CD4-positive, alpha-beta memory T cell (primary cell): ENCODE measurements at regions not wholly inside any gene's neighbourhood (a gene's known extent, or its start where the extent isn't known, plus 50 kb on each side); places are given as distances from the start of the nearest gene placed in this dataset.

Experiments
- CTCF ChIA-PET: fragments of 350-600 bp; sonication (Branson Sonifier 250); formaldehyde crosslinking; loops from one replicate; lab custom pipeline; 2021; ENCODE audit warnings: inconsistent platforms; ENCODE audit not compliant: partially characterized antibody; lab: Charles Lee
- POLR2A ChIA-PET: fragments of 350-600 bp; sonication (Branson Sonifier 250); formaldehyde crosslinking; loops from one replicate; lab custom pipeline; 2021; ENCODE audit not compliant: partially characterized antibody; lab: Charles Lee
- DNase-seq, 5 donors: peaks; one replicate each; pipeline versions ENCODE4 v3.0.0 to v3.0.0-alpha.2; 2020 to 2022; ENCODE audit warnings: mixed read lengths in 1 of 5
- H3K27ac ChIP-seq: one replicate; pipeline ENCODE4 v1.7.0; 2013; ENCODE audit warnings: low read depth, low read length
- H3K27me3 ChIP-seq: 2 replicates; pipeline ENCODE4 v1.7.0; 2013; ENCODE audit warnings: mild to moderate bottlenecking, low read length, moderate library complexity; ENCODE audit not compliant: insufficient read depth
- H3K36me3 ChIP-seq: 2 replicates; pipeline ENCODE4 v1.7.0; 2013; ENCODE audit warnings: mild to moderate bottlenecking, low read length, moderate library complexity; ENCODE audit not compliant: insufficient read depth
- H3K4me1 ChIP-seq: 2 replicates; pipeline ENCODE4 v1.7.0; 2013; ENCODE audit warnings: mild to moderate bottlenecking, low read length, moderate library complexity; ENCODE audit not compliant: insufficient read depth
- H3K4me3 ChIP-seq, 2 donors: one replicate each; pipeline ENCODE4 v1.7.0; 2013; ENCODE audit warnings: low read length in 2 of 2, mild to moderate bottlenecking in 1 of 2
- H3K9me3 ChIP-seq, 2 donors: one replicate each; pipeline ENCODE4 v1.7.0; 2013; ENCODE audit warnings: low read length in 2 of 2, control low read depth in 1 of 2; ENCODE audit not compliant: control insufficient read depth in 1 of 2
- H3K27ac Mint-ChIP-seq, 7 donors: one replicate each; pipeline ENCODE4 v1.8.0; 2020 to 2021; ENCODE audit warnings: mixed read lengths in 7 of 7, mild to moderate bottlenecking in 6 of 7, inconsistent platforms in 3 of 7, moderate library complexity in 3 of 7
- H3K27me3 Mint-ChIP-seq, 2 donors: one replicate each; pipeline ENCODE4 v1.8.0; 2020 to 2021; ENCODE audit warnings: mixed read lengths in 2 of 2
- H3K36me3 Mint-ChIP-seq, 2 donors: one replicate each; pipeline ENCODE4 v1.8.0; 2020 to 2021; ENCODE audit warnings: mixed read lengths in 2 of 2, inconsistent platforms in 1 of 2, mild to moderate bottlenecking in 1 of 2
- H3K4me1 Mint-ChIP-seq, 4 donors: one replicate each; pipeline ENCODE4 v1.8.0; 2020 to 2021; ENCODE audit warnings: mixed read lengths in 4 of 4, mild to moderate bottlenecking in 1 of 4
- H3K4me3 Mint-ChIP-seq, 8 donors: one replicate each; pipeline ENCODE4 v1.8.0; 2020 to 2021; ENCODE audit warnings: mixed read lengths in 8 of 8, mild to moderate bottlenecking in 7 of 8, moderate library complexity in 6 of 8, inconsistent platforms in 3 of 8
- H3K9me3 Mint-ChIP-seq, 8 donors: one replicate each; pipeline ENCODE4 v1.8.0; 2020 to 2021; ENCODE audit warnings: mixed read lengths in 8 of 8, mild to moderate bottlenecking in 5 of 8, inconsistent platforms in 3 of 8, moderate library complexity in 1 of 8
- intact Hi-C: fragments of 100-400 bp; cut with micrococcal nuclease; formaldehyde crosslinking; loops from one replicate; pipeline ENCODE4 v1.15.1; 2023

DNA sequence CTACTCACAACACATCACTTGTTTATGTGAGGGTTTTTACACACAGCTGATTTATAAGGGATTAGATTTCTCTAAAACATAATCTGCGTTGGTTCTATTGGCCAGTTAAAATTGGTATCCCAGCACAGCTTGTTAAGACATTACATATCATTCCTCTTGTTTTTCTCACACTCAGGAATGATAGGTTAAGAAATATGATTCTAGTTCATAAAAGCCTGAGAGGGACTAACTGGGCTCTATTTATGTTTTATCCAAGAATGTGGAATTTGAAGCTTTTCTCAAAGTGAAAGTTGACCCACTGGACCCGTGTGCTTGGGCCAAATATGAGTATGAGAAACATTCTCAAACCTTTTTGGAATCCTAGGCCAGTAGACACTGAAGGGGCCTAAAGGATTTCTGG, 117.3 kb downstream of the TMEM170B start:
- Mint-ChIP-seq H3K27me3 (peaks cover 8 to 9% of the 10 kb centered on the region in 2 donors), H3K36me3 (no peaks in the 10 kb centered on the region), H3K9me3 (no peaks in the 10 kb centered on the region), H3K4me1 (peaks cover 0 to 7% (median 2%) of the 10 kb centered on the region in 4 donors), H3K27ac (no peak overlapping the region), H3K4me3 (no peak overlapping the region)
- H3K4me1 ChIP-seq, result no peaks in the 10 kb centered on the region
- no peaks in the 10 kb centered on the region for H3K27me3 ChIP-seq
- POLR2A ChIA-PET, result no interaction called here
- no peak overlapping the region for H3K4me3 ChIP-seq
- CTCF ChIA-PET, result interaction anchor here (0.7 to 3.7 kb wide), 24 partner anchors 8 to 1676 kb away, joined by 3 to 65 read pairs (median 4); no protein-coding TSS in a partner anchor
- no peak overlapping the region for H3K27ac ChIP-seq
- H3K9me3 ChIP-seq, result no peaks in the 10 kb centered on the region
- H3K36me3 ChIP-seq, result no peaks in the 10 kb centered on the region
- intact Hi-C loops, result loop anchor here (1.0 to 2.0 kb wide), 3 partner anchors 420 to 634 kb away; no protein-coding TSS in a partner anchor
- no peak for DNase-seq

DNA sequence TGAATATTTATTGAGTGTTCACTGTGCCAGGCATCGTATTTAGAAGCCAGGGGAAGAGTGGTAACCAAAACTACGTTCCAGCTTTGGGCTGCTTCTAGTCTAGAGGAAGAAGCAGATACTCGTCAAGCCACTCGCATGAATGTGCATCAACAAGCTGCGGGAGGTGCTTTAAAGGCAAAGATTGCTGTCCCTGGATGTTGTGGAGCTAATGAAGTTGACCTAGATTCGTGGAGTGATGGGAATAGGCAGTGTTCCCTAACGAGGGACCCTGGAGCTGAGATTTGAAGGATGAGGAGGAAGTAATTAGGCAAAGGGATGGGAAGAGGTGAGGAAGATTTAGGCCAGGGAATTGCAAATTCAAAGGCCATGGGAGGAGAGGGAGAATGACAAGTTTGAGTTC, 118.9 kb downstream of the TMEM170B start:
- no peaks in the 10 kb centered on the region for H3K9me3 Mint-ChIP-seq
- no peak overlapping the region for H3K4me3 Mint-ChIP-seq
- H3K27me3 Mint-ChIP-seq, result peaks cover 8 to 9% of the 10 kb centered on the region in 2 donors
- Histone ChIP-seq H3K27me3 (no peaks in the 10 kb centered on the region), H3K36me3 (no peaks in the 10 kb centered on the region), H3K9me3 (no peaks in the 10 kb centered on the region), H3K4me3 (no peak overlapping the region), H3K4me1 (no peaks in the 10 kb centered on the region), H3K27ac (no peak overlapping the region)
- no peaks in the 10 kb centered on the region for H3K36me3 Mint-ChIP-seq
- intact Hi-C loops, result no loop called here
- no peak for DNase-seq
- ChIA-PET POLR2A (interaction anchor here (1.3 kb wide), 1 partner anchor 577 kb away, joined by 6 read pairs; no protein-coding TSS in a partner anchor), CTCF (interaction anchor here (0.7 to 3.7 kb wide), 30 partner anchors 10 to 1682 kb away, joined by 3 to 65 read pairs (median 4); partner anchors contain the start of gene EDN1)
- no peak overlapping the region for H3K27ac Mint-ChIP-seq
- peaks cover 0 to 7% (median 2%) of the 10 kb centered on the region in 4 donors for H3K4me1 Mint-ChIP-seq

DNA sequence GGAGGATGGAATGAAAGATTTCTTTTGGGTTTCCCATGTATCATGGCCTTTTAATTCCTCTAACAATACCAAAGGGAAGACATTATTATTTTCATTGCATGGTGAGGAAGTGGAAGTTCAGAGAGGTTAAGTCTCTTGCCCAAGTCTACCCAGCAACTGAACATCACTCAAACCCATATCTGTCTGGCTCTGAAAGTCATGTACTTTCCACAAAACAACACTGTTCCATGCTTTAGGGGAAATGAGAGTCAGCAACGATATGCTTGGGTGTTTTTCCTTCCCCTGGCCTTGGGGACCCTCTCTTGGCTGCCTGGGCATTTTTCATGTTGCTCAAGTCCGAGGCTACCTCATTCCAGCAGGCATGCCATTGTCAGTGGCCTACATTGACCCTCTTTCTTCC, 118.8 kb downstream of the ADTRP start:
- H3K4me3 Mint-ChIP-seq, result no peak overlapping the region
- no peaks in the 10 kb centered on the region for H3K36me3 Mint-ChIP-seq
- POLR2A ChIA-PET, result no interaction called here
- H3K9me3 Mint-ChIP-seq, result peaks cover 0 to 2% (median 0%) of the 10 kb centered on the region in 8 donors
- H3K36me3 ChIP-seq, result no peaks in the 10 kb centered on the region
- no peak overlapping the region for H3K4me3 ChIP-seq
- no peaks in the 10 kb centered on the region for H3K4me1 ChIP-seq
- intact Hi-C loops, result no loop called here
- peaks cover 6 to 10% of the 10 kb centered on the region in 2 donors for H3K27me3 Mint-ChIP-seq
- H3K27me3 ChIP-seq, result no peaks in the 10 kb centered on the region
- peaks cover 0 to 5% (median 0%) of the 10 kb centered on the region in 4 donors for H3K4me1 Mint-ChIP-seq
- no peak overlapping the region for H3K27ac Mint-ChIP-seq
- CTCF ChIA-PET, result interaction anchor here (2.2 to 2.3 kb wide), 2 partner anchors 7 to 574 kb away, joined by 8 to 10 read pairs; no protein-coding TSS in a partner anchor
- DNase-seq, result no peak
- H3K27ac ChIP-seq, result no peak overlapping the region
- no peaks in the 10 kb centered on the region for H3K9me3 ChIP-seq

DNA sequence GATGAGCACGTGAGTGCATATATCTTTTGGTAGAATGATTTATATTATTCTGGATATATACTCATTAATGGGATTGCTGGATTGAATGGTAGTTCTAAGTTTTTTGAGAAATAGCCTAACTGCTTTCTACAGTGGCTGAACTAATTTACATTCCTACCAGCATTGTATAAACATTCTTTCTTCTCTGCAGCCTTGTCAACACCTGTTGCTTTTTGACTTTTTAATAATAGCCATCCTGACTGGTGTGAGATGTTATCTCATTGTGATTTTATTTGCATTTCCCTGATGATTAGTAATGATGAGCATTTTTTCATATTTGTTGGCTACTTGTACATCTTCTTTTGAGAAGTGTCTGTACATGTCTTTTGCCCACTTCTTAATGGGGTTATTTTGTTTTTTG, 116.3 kb downstream of the ADTRP start:
- Mint-ChIP-seq H3K27ac (no peak overlapping the region), H3K27me3 (peaks cover 11 to 15% of the 10 kb centered on the region in 2 donors), H3K36me3 (no peaks in the 10 kb centered on the region), H3K4me1 (no peaks in the 10 kb centered on the region), H3K4me3 (no peak overlapping the region), H3K9me3 (peaks cover 0 to 2% (median 0%) of the 10 kb centered on the region in 8 donors)
- ChIA-PET POLR2A (no interaction called here), CTCF (no interaction called here)
- intact Hi-C loops, result no loop called here
- H3K4me1 ChIP-seq, result no peaks in the 10 kb centered on the region
- H3K9me3 ChIP-seq, result no peaks in the 10 kb centered on the region
- H3K36me3 ChIP-seq, result no peaks in the 10 kb centered on the region
- no peak overlapping the region for H3K4me3 ChIP-seq
- H3K27me3 ChIP-seq, result no peaks in the 10 kb centered on the region
- DNase-seq, result no peak
- H3K27ac ChIP-seq, result no peak overlapping the region

DNA sequence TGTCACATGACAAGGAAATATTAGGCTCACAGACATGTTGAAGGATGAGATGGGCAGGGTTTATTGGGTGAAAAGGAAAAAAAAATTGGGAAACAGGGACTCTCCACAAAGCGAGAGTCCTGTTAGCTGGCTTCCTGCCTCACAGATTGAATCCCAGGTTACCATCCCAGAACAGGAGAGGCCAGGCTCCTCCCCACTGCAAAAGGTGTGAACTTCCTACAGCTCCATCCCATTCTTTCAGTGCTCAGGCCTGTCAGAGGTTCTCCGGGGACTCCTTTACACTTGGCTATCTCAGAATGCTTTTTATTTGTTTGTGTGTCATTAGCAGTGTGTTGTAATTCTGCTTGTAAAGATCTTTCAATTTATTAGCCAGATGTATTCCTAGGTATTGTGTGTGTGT, 115.1 kb downstream of the ADTRP start:
- Mint-ChIP-seq H3K4me1 (no peaks in the 10 kb centered on the region), H3K4me3 (no peak overlapping the region), H3K36me3 (no peaks in the 10 kb centered on the region), H3K27me3 (peaks cover 12 to 14% of the 10 kb centered on the region in 2 donors), H3K27ac (no peak overlapping the region), H3K9me3 (peaks cover 0 to 2% (median 0%) of the 10 kb centered on the region in 8 donors)
- no peaks in the 10 kb centered on the region for H3K36me3 ChIP-seq
- CTCF ChIA-PET, result interaction anchor here (0.6 to 0.8 kb wide), 2 partner anchors 9 to 371 kb away, joined by 3 to 4 read pairs; no protein-coding TSS in a partner anchor
- DNase-seq, result no peak
- POLR2A ChIA-PET, result no interaction called here
- no peak overlapping the region for H3K27ac ChIP-seq
- no peaks in the 10 kb centered on the region for H3K9me3 ChIP-seq
- no peaks in the 10 kb centered on the region for H3K4me1 ChIP-seq
- no peaks in the 10 kb centered on the region for H3K27me3 ChIP-seq
- intact Hi-C loops, result no loop called here
- H3K4me3 ChIP-seq, result no peak overlapping the region
